PC-3 (cell line): ENCODE measurements at regions not wholly inside any gene's neighbourhood (a gene's known extent, or its start where the extent isn't known, plus 50 kb on each side); places are given as distances from the start of the nearest gene placed in this dataset.

Experiments
- EZH2phosphoT487 ChIP-seq: fragments of 300-600 bp; sonication (generic); IDR thresholded peaks from 2 replicates; pipeline ENCODE4 v1.6.1; 2018; ENCODE audit warnings: mild to moderate bottlenecking, antibody characterized with exemption, low read length, borderline replicate concordance
- TF ChIP-seq, protein P1 (sequence below): fragments of 300-600 bp; sonication (generic); conservative IDR thresholded peaks from 2 replicates; pipeline ENCODE4 v1.5.1; 2017; ENCODE audit warnings: antibody characterized with exemption, low read depth, mild to moderate bottlenecking, low read length

GRCh38 chr6:90442366-90442765, 144.5 kb downstream of the MAP3K7 start:
- TF ChIP-seq, protein P1, sequence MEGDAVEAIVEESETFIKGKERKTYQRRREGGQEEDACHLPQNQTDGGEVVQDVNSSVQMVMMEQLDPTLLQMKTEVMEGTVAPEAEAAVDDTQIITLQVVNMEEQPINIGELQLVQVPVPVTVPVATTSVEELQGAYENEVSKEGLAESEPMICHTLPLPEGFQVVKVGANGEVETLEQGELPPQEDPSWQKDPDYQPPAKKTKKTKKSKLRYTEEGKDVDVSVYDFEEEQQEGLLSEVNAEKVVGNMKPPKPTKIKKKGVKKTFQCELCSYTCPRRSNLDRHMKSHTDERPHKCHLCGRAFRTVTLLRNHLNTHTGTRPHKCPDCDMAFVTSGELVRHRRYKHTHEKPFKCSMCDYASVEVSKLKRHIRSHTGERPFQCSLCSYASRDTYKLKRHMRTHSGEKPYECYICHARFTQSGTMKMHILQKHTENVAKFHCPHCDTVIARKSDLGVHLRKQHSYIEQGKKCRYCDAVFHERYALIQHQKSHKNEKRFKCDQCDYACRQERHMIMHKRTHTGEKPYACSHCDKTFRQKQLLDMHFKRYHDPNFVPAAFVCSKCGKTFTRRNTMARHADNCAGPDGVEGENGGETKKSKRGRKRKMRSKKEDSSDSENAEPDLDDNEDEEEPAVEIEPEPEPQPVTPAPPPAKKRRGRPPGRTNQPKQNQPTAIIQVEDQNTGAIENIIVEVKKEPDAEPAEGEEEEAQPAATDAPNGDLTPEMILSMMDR, result no peak
- no peak for TF ChIP-seq EZH2phosphoT487
